NCI-H1417 treated with DMSO at 0.1 percent for 48 hours (cell line): ENCODE measurements at regions not wholly inside any gene's neighbourhood (a gene's known extent, or its start where the extent isn't known, plus 50 kb on each side); places are given as distances from the start of the nearest gene placed in this dataset.

ENCODE experiments used
- DNase-seq: peaks from one replicate; lab custom pipeline; 2025; lab: John Stamatoyannopoulos, UW

GRCh38 chr6:147716434-147716833, 207.9 kb downstream of the SAMD5 start:
- no peak for DNase-seq

- peak; percentile 3 for DNase-seq
These were observed 209.5 kb downstream of the SAMD5 start for GRCh38 chr6:147717991-147718390.

GRCh38 chr6:147722158-147722557, 213.7 kb downstream of the SAMD5 start:
- no peak for DNase-seq

- DNase-seq = no peak
These were observed 216.0 kb downstream of the SAMD5 start for GRCh38 chr6:147724454-147724853.

GRCh38 chr6:147726342-147726741, 217.9 kb downstream of the SAMD5 start:
- DNase-seq = no peak

- DNase-seq = no peak
These were observed 220.4 kb downstream of the SAMD5 start for GRCh38 chr6:147728903-147729302.

- DNase-seq = no peak
These were observed 225.2 kb downstream of the SAMD5 start for GRCh38 chr6:147733686-147734085.

GRCh38 chr6:147734151-147734550, 225.7 kb downstream of the SAMD5 start:
- no peak for DNase-seq

GRCh38 chr6:147735924-147736323, 227.4 kb downstream of the SAMD5 start:
- no peak for DNase-seq

- DNase-seq = no peak
These were observed 228.6 kb downstream of the SAMD5 start for GRCh38 chr6:147737115-147737514.

GRCh38 chr6:147738099-147738498, 229.6 kb downstream of the SAMD5 start:
- DNase-seq = no peak

- DNase-seq = no peak
These were observed 230.1 kb downstream of the SAMD5 start for GRCh38 chr6:147738516-147739162.

- no peak for DNase-seq
These were observed 231.8 kb downstream of the SAMD5 start for GRCh38 chr6:147740326-147740725.

GRCh38 chr6:147740916-147741315, 232.4 kb downstream of the SAMD5 start:
- no peak for DNase-seq

- no peak for DNase-seq
These were observed 232.9 kb downstream of the SAMD5 start for GRCh38 chr6:147741389-147741788.

- no peak for DNase-seq
These were observed 233.9 kb downstream of the SAMD5 start for GRCh38 chr6:147742440-147742839.

- no peak for DNase-seq
These were observed 235.5 kb downstream of the SAMD5 start for GRCh38 chr6:147744012-147744411.

GRCh38 chr6:147749331-147749730, 240.8 kb downstream of the SAMD5 start:
- no peak for DNase-seq

GRCh38 chr6:147750413-147750812, 241.9 kb downstream of the SAMD5 start:
- DNase-seq = no peak

- no peak for DNase-seq
These were observed 242.7 kb downstream of the SAMD5 start for GRCh38 chr6:147751232-147751631.

GRCh38 chr6:147752689-147753403, 244.4 kb downstream of the SAMD5 start:
- no peak for DNase-seq

- no peak for DNase-seq
These were observed 247.5 kb downstream of the SAMD5 start for GRCh38 chr6:147755999-147756398.

GRCh38 chr6:147756891-147757290, 248.4 kb downstream of the SAMD5 start:
- no peak for DNase-seq

GRCh38 chr6:147757291-147757690, 248.8 kb downstream of the SAMD5 start:
- no peak for DNase-seq
